K562 (cell line): ENCODE measurements at regions not wholly inside any gene's neighbourhood (a gene's known extent, or its start where the extent isn't known, plus 50 kb on each side); places are given as distances from the start of the nearest gene placed in this dataset.
A peak's percentile ranks its signal among the peaks of the same experiment; 100 is the strongest.
"Not testable (repeated sequence)": the region's sequence is repeated elsewhere in the genome, so short reads cannot be mapped to it uniquely, and the experiment has no call there.

Source experiments
- ATAC-seq: fragments of 200-7000 bp; cut with Tn5 transposase; 3 replicates; pipeline ENCODE4 v1.9.1; 2020; ENCODE audit warnings: moderate library complexity
- BruUV-seq: library from RNA; stranded (reverse); fragments of 400-500 nt; replicated peaks from 2 replicates; lab custom pipeline; 2021; lab: Mats Ljungman, UMichigan
- CTCF ChIA-PET: fragments of 300-600 bp; formaldehyde crosslinking; extraction: SDS; loops from one replicate; lab custom pipeline; 2021; ENCODE audit warnings: low intra/inter-chr PET ratio; lab: Yijun Ruan, JAX
- POLR2A ChIA-PET: fragments of 300-600, 350-650 bp; sonication (Branson Sonifier 250); formaldehyde crosslinking; extraction: SDS; loops from one replicate; lab custom pipeline; 2021; ENCODE audit warnings: antibody characterized with exemption, inconsistent platforms; lab: Yijun Ruan, JAX
- DNase-seq, 4 experiments: peaks; one replicate each; pipeline versions ENCODE4 v3.0.0 to v3.0.0-alpha.2; 2011 to 2018; ENCODE audit warnings: low spot score in 3 of 4, mixed read lengths in 3 of 4; ENCODE audit errors: extremely low read depth in 1 of 4
- FAIRE-seq: peaks from 2 replicates; lab custom pipeline; 2011; peaks lifted over from hg19 to GRCh38; lab: Jason Lieb, UNC
- H2AFZ ChIP-seq: 2 replicates; pipeline ENCODE4 v1.6.0; 2011; ENCODE audit warnings: low read depth, low read length, control low read depth, inconsistent platforms
- H3K27ac ChIP-seq: fragments of 200-600 bp; 3 replicates; pipeline ENCODE4 v1.8.0; 2011; ENCODE audit warnings: low read depth, mild to moderate bottlenecking, control low read depth, inconsistent platforms, low read length, moderate library complexity, mixed read lengths; ENCODE audit errors: extremely low read depth
- H3K27me3 ChIP-seq, 2 experiments: fragments of 300-600 bp in 1 of 2; 2 replicates in 1 of 2; 3 replicates in 1 of 2; pipeline versions ENCODE4 v1.6.0 to v1.8.0; 2011; ENCODE audit warnings: inconsistent platforms in 2 of 2, low read length in 2 of 2, mild to moderate bottlenecking in 1 of 2, mixed read lengths in 1 of 2, moderate library complexity in 1 of 2; ENCODE audit not compliant: control insufficient read depth in 2 of 2, insufficient read depth in 2 of 2
- H3K36me3 ChIP-seq: fragments of 300-600 bp; 3 replicates; pipeline ENCODE4 v1.8.0; 2011; ENCODE audit warnings: mild to moderate bottlenecking, low read length, inconsistent platforms; ENCODE audit not compliant: control insufficient read depth, insufficient read depth
- H3K4me1 ChIP-seq, 2 experiments: fragments of 200-600 bp in 1 of 2; replicated peaks in 1 of 2; 2 replicates in 1 of 2; 3 replicates in 1 of 2; pipeline versions ENCODE4 v1.5.1 to v1.8.0; 2011; ENCODE audit warnings: inconsistent platforms in 2 of 2, low read length in 2 of 2, mild to moderate bottlenecking in 1 of 2, mixed read lengths in 1 of 2, moderate library complexity in 1 of 2; ENCODE audit not compliant: control insufficient read depth in 2 of 2, insufficient read depth in 2 of 2
- H3K4me2 ChIP-seq: 2 replicates; pipeline ENCODE4 v1.6.1; 2011; ENCODE audit warnings: low read length, control low read depth, inconsistent platforms, mixed read lengths; ENCODE audit not compliant: insufficient read depth
- H3K4me3 ChIP-seq: fragments of 200-600 bp; sonication (generic), shearing (Covaris generic); 2 replicates; pipeline ENCODE4 v1.5.1; 2016; ENCODE audit warnings: control low read depth, inconsistent platforms
- H3K79me2 ChIP-seq: fragments of 200-600 bp; 3 replicates; pipeline ENCODE4 v1.8.0; 2011; ENCODE audit warnings: low read length, inconsistent platforms; ENCODE audit not compliant: control insufficient read depth, insufficient read depth
- H3K9ac ChIP-seq, 2 experiments: 2 replicates each; pipeline versions ENCODE4 v1.6.0 to v1.6.1; 2011; ENCODE audit warnings: low read depth in 2 of 2, low read length in 2 of 2, control low read depth in 1 of 2, inconsistent platforms in 1 of 2, mild to moderate bottlenecking in 1 of 2, mixed read lengths in 1 of 2; ENCODE audit not compliant: insufficient read depth in 1 of 2
- H3K9me1 ChIP-seq: one replicate; pipeline ENCODE4 v1.6.0; 2011; ENCODE audit warnings: inconsistent platforms, mild to moderate bottlenecking, low read length, moderate library complexity; ENCODE audit not compliant: control insufficient read depth, insufficient read depth
- H3K9me3 ChIP-seq: replicated peaks from 2 replicates; pipeline ENCODE4 v1.5.1; 2011; ENCODE audit warnings: low read depth, low read length, inconsistent platforms; ENCODE audit not compliant: control insufficient read depth, insufficient read depth
- H4K20me1 ChIP-seq: replicated peaks from 2 replicates; pipeline ENCODE4 v1.6.1; 2011; ENCODE audit warnings: low read length, inconsistent platforms, mixed read lengths; ENCODE audit not compliant: control insufficient read depth, insufficient read depth
- WGBS: fragments of 100-300 bp; shearing (Covaris generic); methylation state at CpG from one replicate; pipeline ENCODE4 v1.1.6; 2016; ENCODE audit warnings: low coverage, mixed read lengths; ENCODE audit not compliant: insufficient coverage; ENCODE audit errors: missing lambda C conversion rate; 5-methylcytosine and 5-hydroxymethylcytosine counted together
- in situ Hi-C: fragments of 300-500 bp; cut with MboI; formaldehyde crosslinking; loops from 4 replicates; pipeline ENCODE4 v1.15.0; 2018; ENCODE audit warnings: inconsistent platforms, mixed read lengths
- intact Hi-C: fragments of 100-400 bp; cut with micrococcal nuclease; formaldehyde crosslinking; loops from 2 replicates; pipeline ENCODE4 v1.14.2; 2022
- TF ChIP-seq, protein P1 (sequence below), 2 experiments: fragments of 450-650 bp; IDR thresholded peaks; 2 replicates each; pipeline ENCODE4 v1.6.1; 2018; ENCODE audit warnings: mild to moderate bottlenecking in 2 of 2, low read depth in 1 of 2; ENCODE audit not compliant: partially characterized antibody in 2 of 2

DNA sequence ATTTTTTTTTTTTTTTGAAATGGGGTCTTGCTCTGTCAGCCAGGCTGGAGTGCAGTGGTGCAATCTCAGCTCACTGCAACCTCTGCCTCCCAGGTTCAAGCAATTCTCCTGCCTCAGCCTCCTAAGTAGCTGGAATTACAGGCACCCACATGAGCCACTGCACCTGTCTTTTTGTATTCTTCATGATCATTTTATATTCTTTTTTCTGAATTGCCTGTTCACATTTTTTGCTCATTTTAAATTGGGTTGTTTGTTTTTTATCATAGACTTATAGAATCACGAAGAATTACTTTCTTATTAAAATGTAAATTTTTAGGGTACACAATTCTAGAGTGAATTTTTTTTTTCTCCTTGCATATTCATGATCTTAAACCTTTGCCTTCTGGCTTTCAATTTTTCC lies 149.4 kb upstream of the FAT1 start:
- TF ChIP-seq, protein P1, sequence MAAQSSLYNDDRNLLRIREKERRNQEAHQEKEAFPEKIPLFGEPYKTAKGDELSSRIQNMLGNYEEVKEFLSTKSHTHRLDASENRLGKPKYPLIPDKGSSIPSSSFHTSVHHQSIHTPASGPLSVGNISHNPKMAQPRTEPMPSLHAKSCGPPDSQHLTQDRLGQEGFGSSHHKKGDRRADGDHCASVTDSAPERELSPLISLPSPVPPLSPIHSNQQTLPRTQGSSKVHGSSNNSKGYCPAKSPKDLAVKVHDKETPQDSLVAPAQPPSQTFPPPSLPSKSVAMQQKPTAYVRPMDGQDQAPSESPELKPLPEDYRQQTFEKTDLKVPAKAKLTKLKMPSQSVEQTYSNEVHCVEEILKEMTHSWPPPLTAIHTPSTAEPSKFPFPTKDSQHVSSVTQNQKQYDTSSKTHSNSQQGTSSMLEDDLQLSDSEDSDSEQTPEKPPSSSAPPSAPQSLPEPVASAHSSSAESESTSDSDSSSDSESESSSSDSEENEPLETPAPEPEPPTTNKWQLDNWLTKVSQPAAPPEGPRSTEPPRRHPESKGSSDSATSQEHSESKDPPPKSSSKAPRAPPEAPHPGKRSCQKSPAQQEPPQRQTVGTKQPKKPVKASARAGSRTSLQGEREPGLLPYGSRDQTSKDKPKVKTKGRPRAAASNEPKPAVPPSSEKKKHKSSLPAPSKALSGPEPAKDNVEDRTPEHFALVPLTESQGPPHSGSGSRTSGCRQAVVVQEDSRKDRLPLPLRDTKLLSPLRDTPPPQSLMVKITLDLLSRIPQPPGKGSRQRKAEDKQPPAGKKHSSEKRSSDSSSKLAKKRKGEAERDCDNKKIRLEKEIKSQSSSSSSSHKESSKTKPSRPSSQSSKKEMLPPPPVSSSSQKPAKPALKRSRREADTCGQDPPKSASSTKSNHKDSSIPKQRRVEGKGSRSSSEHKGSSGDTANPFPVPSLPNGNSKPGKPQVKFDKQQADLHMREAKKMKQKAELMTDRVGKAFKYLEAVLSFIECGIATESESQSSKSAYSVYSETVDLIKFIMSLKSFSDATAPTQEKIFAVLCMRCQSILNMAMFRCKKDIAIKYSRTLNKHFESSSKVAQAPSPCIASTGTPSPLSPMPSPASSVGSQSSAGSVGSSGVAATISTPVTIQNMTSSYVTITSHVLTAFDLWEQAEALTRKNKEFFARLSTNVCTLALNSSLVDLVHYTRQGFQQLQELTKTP (IDR thresholded peaks at IDR 0.05; ENCODE audit: low read depth in 1 of 2, partially characterized antibody in 2 of 2) = peak in 1 of 2 experiments; percentile 97
- TF ChIP-seq, all 486 proteins: peak for 1; not testable (repeated sequence) for 485
- CTCF ChIA-PET, H3K27ac ChIP-seq: not testable (repeated sequence)

More for the DNA sequence above, 149.4 kb upstream of the FAT1 start:
- H2AFZ ChIP-seq, BruUV-seq, H3K4me3 ChIP-seq, DNase-seq, H3K79me2 ChIP-seq, H3K9ac ChIP-seq, FAIRE-seq, H4K20me1 ChIP-seq, H3K9me3 ChIP-seq, in situ Hi-C loops, H3K9me1 ChIP-seq, H3K4me1 ChIP-seq, H3K36me3 ChIP-seq, intact Hi-C loops, H3K27me3 ChIP-seq, H3K4me2 ChIP-seq, ATAC-seq: not testable (repeated sequence)
- POLR2A ChIA-PET = interaction anchor here (1.7 kb wide), 1 partner anchor 13 kb away, joined by 3 read pairs; no protein-coding TSS in a partner anchor
- 63% methylated on average over 1 of the region's 1 CpG for WGBS
